ENCODE measurements at regions not wholly inside any gene's neighbourhood (a gene's known extent, or its start where the extent isn't known, plus 50 kb on each side); places are given as distances from the start of the nearest gene placed in this dataset.

DNA sequence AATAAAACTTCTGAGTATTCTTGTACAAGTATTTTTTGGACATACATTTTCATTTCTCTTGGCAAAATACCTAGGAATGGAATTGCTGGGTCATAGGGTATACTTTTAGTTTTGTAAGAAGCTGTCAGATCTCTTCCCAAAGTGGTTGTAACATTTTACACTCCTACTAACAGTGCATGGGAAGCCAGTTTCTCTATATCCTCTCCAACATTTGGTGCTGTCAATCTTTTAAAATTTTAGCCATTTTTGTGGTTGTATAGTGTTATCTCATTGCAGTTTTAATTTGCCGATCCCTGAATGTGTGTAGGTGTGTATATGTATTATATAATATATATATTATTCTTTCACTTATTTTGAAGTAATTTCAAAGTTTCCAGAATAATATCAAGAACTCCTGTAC lies 63.1 kb upstream of the TMEM178A start:
- TF ChIP-seq EZH2phosphoT487 (IDR thresholded peaks at IDR 0.05; ENCODE audit: low read length) (no peak), EZH2 (optimal IDR thresholded peaks at IDR 0.05; ENCODE audit: low read depth, low read length) (no peak)
- TF ChIP-seq, protein P1, sequence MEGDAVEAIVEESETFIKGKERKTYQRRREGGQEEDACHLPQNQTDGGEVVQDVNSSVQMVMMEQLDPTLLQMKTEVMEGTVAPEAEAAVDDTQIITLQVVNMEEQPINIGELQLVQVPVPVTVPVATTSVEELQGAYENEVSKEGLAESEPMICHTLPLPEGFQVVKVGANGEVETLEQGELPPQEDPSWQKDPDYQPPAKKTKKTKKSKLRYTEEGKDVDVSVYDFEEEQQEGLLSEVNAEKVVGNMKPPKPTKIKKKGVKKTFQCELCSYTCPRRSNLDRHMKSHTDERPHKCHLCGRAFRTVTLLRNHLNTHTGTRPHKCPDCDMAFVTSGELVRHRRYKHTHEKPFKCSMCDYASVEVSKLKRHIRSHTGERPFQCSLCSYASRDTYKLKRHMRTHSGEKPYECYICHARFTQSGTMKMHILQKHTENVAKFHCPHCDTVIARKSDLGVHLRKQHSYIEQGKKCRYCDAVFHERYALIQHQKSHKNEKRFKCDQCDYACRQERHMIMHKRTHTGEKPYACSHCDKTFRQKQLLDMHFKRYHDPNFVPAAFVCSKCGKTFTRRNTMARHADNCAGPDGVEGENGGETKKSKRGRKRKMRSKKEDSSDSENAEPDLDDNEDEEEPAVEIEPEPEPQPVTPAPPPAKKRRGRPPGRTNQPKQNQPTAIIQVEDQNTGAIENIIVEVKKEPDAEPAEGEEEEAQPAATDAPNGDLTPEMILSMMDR (IDR thresholded peaks at IDR 0.05; ENCODE audit: low read length): no peak
- Histone ChIP-seq H2AFZ (ENCODE audit: low read length) (no peak overlapping the region), H3K4me3 (ENCODE audit: low read length) (no peak overlapping the region), H3K36me3 (replicated peaks; ENCODE audit: insufficient read depth, low read length) (no peaks in the 10 kb centered on the region), H3K9ac (ENCODE audit: low read length) (no peak overlapping the region), H3K9me2 (replicated peaks; ENCODE audit: insufficient read depth, low read length) (no peaks in the 10 kb centered on the region), H3K27ac (ENCODE audit: low read length) (no peak overlapping the region), H4K20me1 (ENCODE audit: insufficient read depth, low read length) (no peaks in the 10 kb centered on the region), H3K79me2 (ENCODE audit: low read length) (no peaks in the 10 kb centered on the region), H3K4me2 (ENCODE audit: low read depth, low read length) (no peak overlapping the region), H3F3A (ENCODE audit: insufficient read depth, low read length) (no peaks in the 10 kb centered on the region), H3K27me3 (replicated peaks; ENCODE audit: insufficient read depth, low read length) (no peaks in the 10 kb centered on the region), H3K4me1 (ENCODE audit: low read length) (no peaks in the 10 kb centered on the region), H3K9me3 (replicated peaks; ENCODE audit: insufficient read depth, low read length) (no peaks in the 10 kb centered on the region)
- DNase-seq: no peak

DNA sequence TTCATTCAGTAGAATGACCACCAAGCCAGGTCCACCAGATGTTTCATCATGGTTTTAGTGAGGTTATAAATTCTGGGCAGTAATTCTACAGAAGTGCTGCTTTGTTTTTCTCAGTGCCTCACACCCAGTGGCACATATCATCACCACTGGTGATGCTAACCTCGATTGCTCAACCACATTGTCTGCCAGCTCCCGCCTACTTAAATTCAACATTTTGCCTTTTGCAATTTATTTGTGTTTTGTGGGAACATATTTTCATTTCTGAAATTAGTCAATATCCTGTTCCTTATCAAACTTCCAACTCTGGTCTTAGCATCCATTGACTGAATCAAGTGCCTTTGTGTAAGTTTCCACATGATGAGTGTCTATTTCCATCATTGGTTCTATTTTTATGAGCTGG lies 62.3 kb upstream of the TMEM178A start:
- Histone ChIP-seq H3K9me3 (replicated peaks; ENCODE audit: insufficient read depth, low read length) (no peaks in the 10 kb centered on the region), H3K4me3 (ENCODE audit: low read length) (no peak overlapping the region), H3F3A (ENCODE audit: insufficient read depth, low read length) (no peaks in the 10 kb centered on the region), H4K20me1 (ENCODE audit: insufficient read depth, low read length) (no peaks in the 10 kb centered on the region), H2AFZ (ENCODE audit: low read length) (no peak overlapping the region), H3K36me3 (replicated peaks; ENCODE audit: insufficient read depth, low read length) (no peaks in the 10 kb centered on the region), H3K27me3 (replicated peaks; ENCODE audit: insufficient read depth, low read length) (no peaks in the 10 kb centered on the region), H3K9me2 (replicated peaks; ENCODE audit: insufficient read depth, low read length) (no peaks in the 10 kb centered on the region), H3K4me1 (ENCODE audit: low read length) (no peaks in the 10 kb centered on the region), H3K79me2 (ENCODE audit: low read length) (no peaks in the 10 kb centered on the region), H3K4me2 (ENCODE audit: low read depth, low read length) (no peak overlapping the region), H3K9ac (ENCODE audit: low read length) (no peak overlapping the region), H3K27ac (ENCODE audit: low read length) (no peak overlapping the region)
- TF ChIP-seq, protein P1 (IDR thresholded peaks at IDR 0.05; ENCODE audit: low read length): no peak
- TF ChIP-seq EZH2phosphoT487 (IDR thresholded peaks at IDR 0.05; ENCODE audit: low read length): no peak
- no peak for TF ChIP-seq EZH2 (optimal IDR thresholded peaks at IDR 0.05; ENCODE audit: low read depth, low read length)
- no peak for DNase-seq

DNA sequence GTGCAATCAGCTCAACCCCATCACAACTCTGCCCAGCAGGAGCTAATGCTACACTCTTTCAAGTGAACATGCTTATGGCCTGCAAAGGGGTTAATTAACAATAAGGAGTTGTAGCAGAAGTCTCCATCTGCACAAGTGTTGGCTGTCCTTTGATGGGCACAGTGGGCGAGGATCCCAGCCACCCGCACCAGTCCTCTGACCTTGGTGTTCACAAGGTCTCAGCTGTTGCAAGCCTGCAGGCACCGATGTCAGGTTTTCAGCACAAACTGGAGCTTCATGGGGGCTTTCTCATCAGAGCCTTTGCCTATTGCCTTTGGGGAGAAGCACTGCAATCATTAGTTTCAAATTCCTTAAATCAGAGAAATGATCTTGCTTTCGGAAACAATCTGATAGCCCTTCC lies 60.9 kb upstream of the TMEM178A start:
- H3K9ac ChIP-seq (ENCODE audit: low read length): no peak overlapping the region
- no peak overlapping the region for H3K4me3 ChIP-seq (ENCODE audit: low read length)
- no peaks in the 10 kb centered on the region for H3K36me3 ChIP-seq (replicated peaks; ENCODE audit: insufficient read depth, low read length)
- no peak overlapping the region for H2AFZ ChIP-seq (ENCODE audit: low read length)
- no peaks in the 10 kb centered on the region for H4K20me1 ChIP-seq (ENCODE audit: insufficient read depth, low read length)
- no peaks in the 10 kb centered on the region for H3K9me2 ChIP-seq (replicated peaks; ENCODE audit: insufficient read depth, low read length)
- no peaks in the 10 kb centered on the region for H3F3A ChIP-seq (ENCODE audit: insufficient read depth, low read length)
- DNase-seq: no peak
- H3K4me1 ChIP-seq (ENCODE audit: low read length): no peaks in the 10 kb centered on the region
- no peaks in the 10 kb centered on the region for H3K27me3 ChIP-seq (replicated peaks; ENCODE audit: insufficient read depth, low read length)
- H3K27ac ChIP-seq (ENCODE audit: low read length): no peak overlapping the region
- TF ChIP-seq EZH2phosphoT487 (IDR thresholded peaks at IDR 0.05; ENCODE audit: low read length): no peak
- TF ChIP-seq, protein P1 (IDR thresholded peaks at IDR 0.05; ENCODE audit: low read length): no peak
- TF ChIP-seq EZH2 (optimal IDR thresholded peaks at IDR 0.05; ENCODE audit: low read depth, low read length): no peak
- H3K79me2 ChIP-seq (ENCODE audit: low read length): no peaks in the 10 kb centered on the region
- H3K9me3 ChIP-seq (replicated peaks; ENCODE audit: insufficient read depth, low read length): no peaks in the 10 kb centered on the region
- no peak overlapping the region for H3K4me2 ChIP-seq (ENCODE audit: low read depth, low read length)
